SK-N-SH treated with all-trans-retinoic acid at 6 μM for 48 hours (cell line): ENCODE measurements at regions not wholly inside any gene's neighbourhood (a gene's known extent, or its start where the extent isn't known, plus 50 kb on each side); places are given as distances from the start of the nearest gene placed in this dataset.

ENCODE experiments used
- ATAC-seq: fragments of 200-7000 bp; cut with Tn5 transposase; 3 replicates; pipeline ENCODE4 v1.9.1; 2020; ENCODE audit warnings: mild to moderate bottlenecking, moderate library complexity
- ARNTL ChIP-seq: fragments of 450-650 bp; formaldehyde crosslinking; IDR thresholded peaks from 2 replicates; pipeline ENCODE4 v1.5.0; 2020; ENCODE audit warnings: low read depth, mild to moderate bottlenecking, moderate library complexity, borderline replicate concordance
- BACH2 ChIP-seq: fragments of 250-450 bp; sonication (Bioruptor Pico); IDR thresholded peaks from 2 replicates; pipeline ENCODE4 v1.9.0; 2021; ENCODE audit warnings: mild to moderate bottlenecking, borderline replicate concordance
- CREB5 ChIP-seq: fragments of 250-450 bp; sonication (Bioruptor Pico); IDR thresholded peaks from 2 replicates; pipeline ENCODE4 v1.5.1; 2020; ENCODE audit warnings: low read depth, mild to moderate bottlenecking, moderate library complexity
- CSDC2 ChIP-seq: fragments of 250-450 bp; sonication (Bioruptor Pico); IDR thresholded peaks from 2 replicates; pipeline ENCODE4 v1.5.0; 2020; ENCODE audit warnings: mild to moderate bottlenecking, moderate library complexity
- CSRNP3 ChIP-seq: fragments of 250-450 bp; sonication (Bioruptor Pico); IDR thresholded peaks from 2 replicates; pipeline ENCODE4 v1.5.1; 2021; ENCODE audit warnings: mild to moderate bottlenecking, moderate library complexity
- ESRRG ChIP-seq: fragments of 250-450 bp; sonication (Bioruptor Pico); IDR thresholded peaks from 2 replicates; pipeline ENCODE4 v1.6.1; 2021; ENCODE audit warnings: mild to moderate bottlenecking
- GLIS3 ChIP-seq: fragments of 250-450 bp; sonication (Bioruptor Pico); IDR thresholded peaks from 2 replicates; pipeline ENCODE4 v1.5.0; 2020; ENCODE audit warnings: mild to moderate bottlenecking, moderate library complexity
- OSR1 ChIP-seq: fragments of 250-450 bp; sonication (Bioruptor Pico); IDR thresholded peaks from 2 replicates; pipeline ENCODE4 v1.8.0; 2022; ENCODE audit warnings: moderate library complexity, mild to moderate bottlenecking, inconsistent platforms
- PATZ1 ChIP-seq: fragments of 250-450 bp; sonication (Bioruptor Pico); IDR thresholded peaks from 2 replicates; pipeline ENCODE4 v1.8.0; 2020; ENCODE audit warnings: mild to moderate bottlenecking, moderate library complexity, borderline replicate concordance
- POU6F1 ChIP-seq: fragments of 250-450 bp; sonication (Bioruptor Pico); IDR thresholded peaks from 2 replicates; pipeline ENCODE4 v1.8.0; 2021; ENCODE audit warnings: low read depth, mild to moderate bottlenecking, moderate library complexity, borderline replicate concordance
- PPARA ChIP-seq: fragments of 250-450 bp; sonication (Bioruptor Pico); IDR thresholded peaks from 2 replicates; pipeline ENCODE4 v1.5.0; 2020; ENCODE audit warnings: mild to moderate bottlenecking, borderline replicate concordance
- RARB ChIP-seq: fragments of 250-450 bp; sonication (Bioruptor Pico); IDR thresholded peaks from 2 replicates; pipeline ENCODE4 v1.8.0; 2021; ENCODE audit warnings: mild to moderate bottlenecking, moderate library complexity
- SNAI2 ChIP-seq: fragments of 250-450 bp; sonication (Bioruptor Pico); IDR thresholded peaks from 2 replicates; pipeline ENCODE4 v1.5.0; 2020; ENCODE audit warnings: mild to moderate bottlenecking, moderate library complexity
- TOX ChIP-seq: fragments of 250-450 bp; sonication (Bioruptor Pico); IDR thresholded peaks from 2 replicates; pipeline ENCODE4 v1.8.0; 2021; ENCODE audit warnings: mild to moderate bottlenecking, moderate library complexity, borderline replicate concordance
- TSHZ2 ChIP-seq: fragments of 250-450 bp; sonication (Bioruptor Pico); IDR thresholded peaks from 2 replicates; pipeline ENCODE4 v1.5.0; 2020; ENCODE audit warnings: mild to moderate bottlenecking, moderate library complexity
- ZFP3 ChIP-seq: fragments of 250-450 bp; sonication (Bioruptor Pico); IDR thresholded peaks from 2 replicates; pipeline ENCODE4 v1.5.0; 2020; ENCODE audit warnings: mild to moderate bottlenecking, moderate library complexity
- ZFP30 ChIP-seq: fragments of 450-650 bp; formaldehyde crosslinking; IDR thresholded peaks from 2 replicates; pipeline ENCODE4 v1.5.0; 2022; ENCODE audit warnings: mild to moderate bottlenecking, moderate library complexity
- ZNF565 ChIP-seq: fragments of 450-650 bp; formaldehyde crosslinking; conservative IDR thresholded peaks from 2 replicates; pipeline ENCODE4 v1.5.0; 2020; ENCODE audit warnings: low read depth, mild to moderate bottlenecking, moderate library complexity
- ZNF70 ChIP-seq: fragments of 450-650 bp; formaldehyde crosslinking; IDR thresholded peaks from 2 replicates; pipeline ENCODE4 v1.5.0; 2020; ENCODE audit warnings: mild to moderate bottlenecking, moderate library complexity
- ZNF8 ChIP-seq: fragments of 450-650 bp; formaldehyde crosslinking; IDR thresholded peaks from 2 replicates; pipeline ENCODE4 v1.5.0; 2020; ENCODE audit warnings: mild to moderate bottlenecking, moderate library complexity

GRCh38 chr3:193929921-193930646 is 205.9 kb upstream of the HES1 start:
- no peak for ATAC-seq
- TF ChIP-seq BACH2, result no peak
- no peak for TF ChIP-seq PPARA
- TF ChIP-seq ARNTL, result no peak
- TF ChIP-seq ZFP30 (CRISPR knock-in tag), result no peak
- no peak for TF ChIP-seq POU6F1
- no peak for TF ChIP-seq GLIS3 (CRISPR knock-in tag)

GRCh38 chr3:193932136-193932535 is 203.8 kb upstream of the HES1 start:
- ATAC-seq, result no peak
- TF ChIP-seq CSDC2 (CRISPR knock-in tag) (no peak), ESRRG (CRISPR knock-in tag) (no peak), ZNF565 (CRISPR knock-in tag) (no peak), TOX (CRISPR knock-in tag) (no peak), PPARA (no peak), PATZ1 (CRISPR knock-in tag) (no peak), ARNTL (no peak), OSR1 (CRISPR knock-in tag) (no peak), ZNF8 (CRISPR knock-in tag) (no peak), GLIS3 (CRISPR knock-in tag) (no peak), TSHZ2 (no peak), SNAI2 (CRISPR knock-in tag) (no peak), CREB5 (CRISPR knock-in tag) (no peak), BACH2 (no peak), ZNF70 (CRISPR knock-in tag) (no peak)

GRCh38 chr3:193932576-193932975 is 203.4 kb upstream of the HES1 start:
- TF ChIP-seq SNAI2 (CRISPR knock-in tag) (no peak), CSDC2 (CRISPR knock-in tag) (no peak), PPARA (no peak), TOX (CRISPR knock-in tag) (no peak), ZFP3 (CRISPR knock-in tag) (no peak), ESRRG (CRISPR knock-in tag) (no peak), TSHZ2 (no peak), CSRNP3 (CRISPR knock-in tag) (no peak), POU6F1 (no peak), ARNTL (no peak), RARB (CRISPR knock-in tag) (no peak), OSR1 (CRISPR knock-in tag) (no peak), ZNF565 (CRISPR knock-in tag) (no peak), ZNF70 (CRISPR knock-in tag) (no peak)
- no peak for ATAC-seq
